Lower lobe of right lung (tissue), 2 donors: ENCODE measurements at regions not wholly inside any gene's neighbourhood (a gene's known extent, or its start where the extent isn't known, plus 50 kb on each side); places are given as distances from the start of the nearest gene placed in this dataset.

Experiments used
- ATAC-seq, 2 donors: fragments of 200-7000 bp; cut with Tn5 transposase; one replicate each; pipeline ENCODE4 v1.9.1; 2020 to 2022; ENCODE audit warnings: mild to moderate bottlenecking in 2 of 2, moderate library complexity in 2 of 2
- DNase-seq: peaks from one replicate; pipeline ENCODE4 v3.0.0-alpha.2; 2020
- H3K27ac ChIP-seq: fragments of 200-600 bp; one replicate; pipeline ENCODE4 v1.8.0; 2022
- H3K27me3 ChIP-seq: fragments of 200-600 bp; one replicate; pipeline ENCODE4 v1.8.0; 2022; ENCODE audit warnings: low read depth
- H3K36me3 ChIP-seq: fragments of 200-600 bp; one replicate; pipeline ENCODE4 v1.8.0; 2022; ENCODE audit warnings: mild to moderate bottlenecking
- H3K4me1 ChIP-seq: fragments of 200-600 bp; one replicate; pipeline ENCODE4 v1.8.0; 2022
- H3K4me3 ChIP-seq: fragments of 200-600 bp; one replicate; pipeline ENCODE4 v1.8.0; 2022; ENCODE audit warnings: mild to moderate bottlenecking
- H3K9me3 ChIP-seq: fragments of 200-600 bp; one replicate; pipeline ENCODE4 v1.8.0; 2022
- intact Hi-C: fragments of 100-400 bp; cut with DNase I; formaldehyde crosslinking; loops from one replicate; pipeline ENCODE4 v1.11.0; 2022
- TF ChIP-seq, protein P1 (sequence below): fragments of 200-600 bp; IDR thresholded peaks from one replicate; pipeline ENCODE4 v1.8.0; 2022; ENCODE audit warnings: antibody characterized with exemption, mild to moderate bottlenecking
- donor health status: DM: no; HTN: yes; CAD: no; lungs with severe emphysema.

DNA sequence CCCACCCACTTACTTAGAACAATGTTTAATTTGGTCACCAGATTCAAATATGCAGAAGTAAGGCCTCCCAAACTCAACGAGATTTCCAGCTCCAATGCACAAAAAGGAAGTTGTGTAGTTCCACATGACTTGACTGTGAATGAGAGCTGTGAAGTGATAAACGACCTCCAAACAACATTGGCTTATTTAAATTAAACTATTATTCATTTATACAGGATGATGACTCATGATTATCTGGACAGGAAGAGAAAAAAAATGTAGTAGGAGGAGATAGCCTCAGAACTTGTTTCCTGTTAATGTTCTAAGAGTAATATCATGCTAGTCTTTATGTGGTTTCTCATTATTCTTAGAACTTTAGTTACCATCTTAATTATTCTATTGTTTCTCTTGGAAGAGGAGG lies 237.3 kb downstream of the C1D start:
- H3K27ac ChIP-seq = no peak overlapping the region
- no peaks in the 10 kb centered on the region for H3K27me3 ChIP-seq
- ATAC-seq = no peak
- H3K4me1 ChIP-seq = peaks cover 5% of the 10 kb centered on the region
- no peak overlapping the region for H3K4me3 ChIP-seq
- intact Hi-C loops = no loop called here
- H3K9me3 ChIP-seq = no peaks in the 10 kb centered on the region
- TF ChIP-seq, protein P1, sequence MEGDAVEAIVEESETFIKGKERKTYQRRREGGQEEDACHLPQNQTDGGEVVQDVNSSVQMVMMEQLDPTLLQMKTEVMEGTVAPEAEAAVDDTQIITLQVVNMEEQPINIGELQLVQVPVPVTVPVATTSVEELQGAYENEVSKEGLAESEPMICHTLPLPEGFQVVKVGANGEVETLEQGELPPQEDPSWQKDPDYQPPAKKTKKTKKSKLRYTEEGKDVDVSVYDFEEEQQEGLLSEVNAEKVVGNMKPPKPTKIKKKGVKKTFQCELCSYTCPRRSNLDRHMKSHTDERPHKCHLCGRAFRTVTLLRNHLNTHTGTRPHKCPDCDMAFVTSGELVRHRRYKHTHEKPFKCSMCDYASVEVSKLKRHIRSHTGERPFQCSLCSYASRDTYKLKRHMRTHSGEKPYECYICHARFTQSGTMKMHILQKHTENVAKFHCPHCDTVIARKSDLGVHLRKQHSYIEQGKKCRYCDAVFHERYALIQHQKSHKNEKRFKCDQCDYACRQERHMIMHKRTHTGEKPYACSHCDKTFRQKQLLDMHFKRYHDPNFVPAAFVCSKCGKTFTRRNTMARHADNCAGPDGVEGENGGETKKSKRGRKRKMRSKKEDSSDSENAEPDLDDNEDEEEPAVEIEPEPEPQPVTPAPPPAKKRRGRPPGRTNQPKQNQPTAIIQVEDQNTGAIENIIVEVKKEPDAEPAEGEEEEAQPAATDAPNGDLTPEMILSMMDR = no peak
- DNase-seq = no peak
- H3K36me3 ChIP-seq = no peaks in the 10 kb centered on the region

- intact Hi-C loops = no loop called here
- Histone ChIP-seq H3K4me1 (peaks cover 5% of the 10 kb centered on the region), H3K9me3 (no peaks in the 10 kb centered on the region), H3K36me3 (no peaks in the 10 kb centered on the region), H3K4me3 (no peak overlapping the region), H3K27me3 (no peaks in the 10 kb centered on the region), H3K27ac (no peak overlapping the region)
- DNase-seq (no peak), ATAC-seq (no peak)
- TF ChIP-seq, protein P1 = no peak
Observed at GRCh38 chr2:67828066-67828465, 234.7 kb downstream of the C1D start.

DNA sequence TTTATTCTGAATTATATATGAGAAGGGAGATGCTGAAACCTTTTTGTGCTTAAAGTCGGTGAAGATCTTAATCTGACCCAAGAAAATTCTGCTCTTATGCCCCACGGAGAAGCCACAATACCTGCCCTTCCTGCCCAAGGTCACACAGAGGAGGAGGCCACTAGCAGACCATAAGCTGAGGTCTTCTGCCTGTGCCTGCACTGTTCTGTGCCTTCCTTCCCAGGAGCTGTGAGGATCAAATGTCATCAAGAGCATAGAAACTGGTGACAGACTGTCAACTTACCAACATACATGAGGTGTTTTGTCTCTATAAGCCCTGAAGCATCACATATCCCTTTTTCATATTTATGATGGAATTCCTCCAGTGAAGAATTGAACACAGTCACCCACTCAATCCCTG lies 233.3 kb downstream of the C1D start:
- H3K9me3 ChIP-seq = no peaks in the 10 kb centered on the region
- H3K4me3 ChIP-seq = no peak overlapping the region
- ATAC-seq (no peak), DNase-seq (no peak)
- TF ChIP-seq, protein P1 = no peak
- H3K27ac ChIP-seq = no peak overlapping the region
- intact Hi-C loops = no loop called here
- H3K36me3 ChIP-seq = no peaks in the 10 kb centered on the region
- peaks cover 5% of the 10 kb centered on the region for H3K4me1 ChIP-seq
- no peaks in the 10 kb centered on the region for H3K27me3 ChIP-seq

DNA sequence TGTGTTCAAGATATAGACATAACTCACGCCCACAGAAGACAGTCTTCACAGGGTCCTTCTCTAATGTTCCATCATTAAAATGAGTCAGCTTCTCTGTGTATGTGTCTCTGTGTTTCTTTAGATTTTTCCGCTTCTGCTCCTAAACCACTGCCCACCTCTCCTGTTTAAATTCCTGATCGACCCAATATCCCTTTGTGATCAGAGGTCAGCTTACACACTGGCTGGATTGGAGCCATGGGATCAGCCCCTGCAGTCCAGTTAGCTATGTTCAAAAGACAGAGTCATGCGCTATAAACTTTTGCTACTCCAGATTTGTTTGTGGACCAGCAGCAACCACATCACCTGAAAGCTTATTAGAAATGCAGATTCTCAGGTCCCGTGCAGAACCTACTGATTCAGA lies 229.2 kb downstream of the C1D start:
- ATAC-seq (no peak), DNase-seq (no peak)
- intact Hi-C loops = no loop called here
- no peaks in the 10 kb centered on the region for H3K27me3 ChIP-seq
- H3K4me1 ChIP-seq = no peaks in the 10 kb centered on the region
- H3K4me3 ChIP-seq = no peak overlapping the region
- TF ChIP-seq, protein P1 = no peak
- no peak overlapping the region for H3K27ac ChIP-seq
- H3K36me3 ChIP-seq = no peaks in the 10 kb centered on the region
- no peaks in the 10 kb centered on the region for H3K9me3 ChIP-seq

DNA sequence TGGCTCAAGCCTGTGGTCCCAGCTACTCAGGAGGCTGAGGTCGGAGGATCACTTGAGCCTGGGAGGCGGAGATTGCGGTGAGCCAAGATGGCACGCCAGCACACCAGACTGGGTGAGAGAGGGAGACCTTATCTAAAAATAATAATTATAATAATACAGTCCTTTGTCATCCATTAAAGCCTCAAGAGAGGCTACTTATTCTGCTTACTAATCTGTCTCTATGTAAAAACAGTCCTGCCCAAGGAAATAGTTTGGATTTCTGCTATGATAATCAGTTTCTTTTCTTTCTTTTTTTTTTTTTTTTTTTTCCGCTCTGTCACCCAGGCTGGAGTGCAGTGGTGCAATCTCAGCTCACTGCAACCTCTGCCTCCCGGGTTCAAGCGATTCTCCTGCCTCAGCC lies 228.3 kb downstream of the C1D start:
- intact Hi-C loops = no loop called here
- TF ChIP-seq, protein P1 = no peak
- Histone ChIP-seq H3K9me3 (no peaks in the 10 kb centered on the region), H3K36me3 (no peaks in the 10 kb centered on the region), H3K27me3 (no peaks in the 10 kb centered on the region), H3K27ac (no peak overlapping the region), H3K4me1 (no peaks in the 10 kb centered on the region), H3K4me3 (no peak overlapping the region)
- DNase-seq (no peak), ATAC-seq (no peak)

- Histone ChIP-seq H3K9me3 (no peaks in the 10 kb centered on the region), H3K27me3 (no peaks in the 10 kb centered on the region), H3K4me1 (no peaks in the 10 kb centered on the region), H3K36me3 (no peaks in the 10 kb centered on the region), H3K4me3 (no peak overlapping the region), H3K27ac (no peak overlapping the region)
- no peak for DNase-seq
- intact Hi-C loops = no loop called here
- ATAC-seq = no peak
- TF ChIP-seq, protein P1 = no peak
Observed at GRCh38 chr2:67835266-67835665, 227.5 kb downstream of the C1D start.
